ENCODE measurements at regions not wholly inside any gene's neighbourhood (a gene's known extent, or its start where the extent isn't known, plus 50 kb on each side); places are given as distances from the start of the nearest gene placed in this dataset.

DNA sequence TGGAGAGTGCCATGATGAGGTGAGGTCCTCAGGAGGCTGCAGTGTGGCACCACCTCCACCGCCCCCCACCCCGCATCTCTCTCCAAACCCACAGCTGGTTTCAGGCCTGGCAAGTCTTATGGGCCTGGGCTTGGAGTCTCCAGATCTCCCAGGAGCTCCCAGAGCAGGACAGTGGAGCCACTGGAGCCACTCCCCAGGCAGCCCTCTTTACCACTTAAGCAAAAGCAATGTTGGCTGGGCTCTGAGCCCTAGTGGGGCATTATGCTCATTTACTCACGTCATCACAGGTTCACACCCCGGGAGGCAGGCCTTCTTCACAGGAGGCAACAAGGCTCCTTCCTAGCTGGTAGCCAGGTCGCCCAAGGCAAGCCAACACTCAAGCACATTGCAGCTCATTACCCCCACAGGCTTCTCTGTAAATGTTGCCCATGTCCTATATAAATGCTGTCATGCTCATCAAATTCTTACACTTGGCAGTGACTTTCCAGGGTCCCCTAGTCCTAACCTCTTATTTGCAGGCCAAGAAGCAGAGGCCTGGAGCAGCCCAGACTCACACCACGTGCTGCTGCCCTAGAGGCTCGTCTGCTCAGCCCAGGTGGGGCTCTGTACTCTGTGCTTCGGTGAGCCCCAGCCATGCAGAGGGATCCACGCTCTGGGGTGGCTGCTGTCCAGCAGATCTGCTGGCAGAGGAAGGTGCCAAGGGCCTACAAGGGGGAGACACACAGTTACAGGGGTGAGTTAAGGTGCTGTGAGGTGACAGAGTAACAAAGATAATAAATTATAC lies 459.3 kb downstream of the MATN1 start:
- H3K4me3 ChIP-seq (ENCODE audit: low read depth, low read length): no peak overlapping the region
- TF ChIP-seq CTCF (IDR thresholded peaks at IDR 0.05; ENCODE audit: low read depth, low read length, missing control alignments): no peak
- no peak for DNase-seq (ENCODE audit: low read depth)

DNA sequence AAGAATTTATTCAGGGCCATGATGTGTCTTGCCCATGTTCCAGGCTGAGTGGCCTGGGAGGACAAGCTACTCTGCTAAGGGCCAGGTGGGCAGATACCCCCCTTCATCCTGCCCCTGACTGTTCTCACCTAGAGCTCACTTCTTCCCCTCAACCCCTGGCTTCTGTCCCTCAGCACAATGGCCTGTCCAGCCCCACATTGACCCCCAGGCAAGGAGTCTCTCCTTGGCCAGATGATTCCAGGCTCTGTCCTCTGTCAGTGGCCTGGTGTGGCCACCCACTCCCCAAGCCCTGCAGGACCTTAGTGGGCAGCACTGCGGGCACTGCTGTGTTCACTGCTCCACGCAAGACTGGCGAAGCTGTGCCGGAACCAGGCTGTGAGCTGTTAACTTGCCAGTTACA lies 460.0 kb downstream of the MATN1 start:
- no peak for DNase-seq (ENCODE audit: low read depth)
- H3K4me3 ChIP-seq (ENCODE audit: low read depth, low read length): no peak overlapping the region
- TF ChIP-seq CTCF (IDR thresholded peaks at IDR 0.05; ENCODE audit: low read depth, low read length, missing control alignments): no peak

DNA sequence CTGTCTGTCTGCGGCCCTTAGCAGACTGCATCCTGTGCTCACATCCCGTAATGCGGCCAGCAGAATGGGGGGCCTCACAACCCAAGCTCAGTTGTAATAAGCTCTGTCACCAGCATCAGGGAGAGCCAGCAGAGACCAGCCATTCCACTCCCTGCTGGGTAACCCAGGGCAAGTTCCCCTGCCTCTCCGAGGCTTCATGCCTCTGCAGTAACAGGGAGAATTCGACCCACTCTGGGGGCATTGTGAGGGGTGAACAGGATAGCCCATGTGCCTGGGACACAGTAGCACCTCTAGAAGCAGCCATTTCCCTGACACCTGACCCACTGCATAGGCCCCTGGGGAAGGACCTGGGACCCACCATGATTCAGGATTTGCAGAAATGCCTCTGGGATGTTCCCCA lies 461.2 kb downstream of the MATN1 start:
- DNase-seq (ENCODE audit: low read depth): no peak
- TF ChIP-seq CTCF (IDR thresholded peaks at IDR 0.05; ENCODE audit: low read depth, low read length, missing control alignments): no peak
- H3K4me3 ChIP-seq (ENCODE audit: low read depth, low read length): no peak overlapping the region

DNA sequence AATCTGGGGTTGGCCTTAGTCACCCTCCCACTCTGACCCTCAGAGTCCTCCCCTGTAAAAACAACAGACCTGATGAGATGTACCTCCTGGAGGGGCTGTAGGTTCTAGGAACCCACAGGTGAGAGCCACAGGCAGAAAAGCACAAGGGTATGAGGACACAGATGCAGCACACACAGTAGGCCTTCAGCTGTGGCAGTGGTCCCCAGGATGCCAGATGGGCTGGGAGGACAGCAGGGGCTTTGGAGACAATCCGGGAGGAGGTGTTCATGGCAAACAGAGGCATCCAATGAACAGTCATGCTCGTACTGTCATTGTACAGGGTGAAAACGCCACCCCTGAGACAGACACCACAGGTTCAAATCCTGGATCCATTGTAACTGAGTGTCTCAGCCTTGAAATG lies 463.1 kb downstream of the MATN1 start:
- no peak for DNase-seq (ENCODE audit: low read depth)
- no peak overlapping the region for H3K4me3 ChIP-seq (ENCODE audit: low read depth, low read length)
- TF ChIP-seq CTCF (IDR thresholded peaks at IDR 0.05; ENCODE audit: low read depth, low read length, missing control alignments): no peak

DNA sequence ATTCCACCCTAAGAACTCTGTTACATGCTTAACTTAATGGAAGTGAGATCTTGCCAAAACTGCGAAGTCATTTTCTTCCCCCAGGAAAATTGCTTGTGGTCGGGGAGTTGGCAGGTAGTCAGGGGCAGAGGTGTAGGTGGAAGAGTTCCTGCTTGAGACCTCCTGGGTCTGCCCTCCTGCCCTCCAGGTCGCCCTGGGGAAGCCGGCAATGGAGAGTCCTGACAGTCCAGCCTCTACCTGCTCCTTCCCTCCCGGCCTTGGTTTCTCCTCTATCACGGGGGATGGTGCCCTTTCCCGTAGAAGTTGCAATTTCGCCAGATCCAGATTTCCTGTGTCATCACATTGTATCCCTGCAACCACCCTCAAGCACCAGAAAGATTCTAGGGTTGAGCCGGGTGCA lies 463.8 kb downstream of the MATN1 start:
- DNase-seq (ENCODE audit: low read depth): no peak
- TF ChIP-seq CTCF (IDR thresholded peaks at IDR 0.05; ENCODE audit: low read depth, low read length, missing control alignments): no peak
- H3K4me3 ChIP-seq (ENCODE audit: low read depth, low read length): no peak overlapping the region

DNA sequence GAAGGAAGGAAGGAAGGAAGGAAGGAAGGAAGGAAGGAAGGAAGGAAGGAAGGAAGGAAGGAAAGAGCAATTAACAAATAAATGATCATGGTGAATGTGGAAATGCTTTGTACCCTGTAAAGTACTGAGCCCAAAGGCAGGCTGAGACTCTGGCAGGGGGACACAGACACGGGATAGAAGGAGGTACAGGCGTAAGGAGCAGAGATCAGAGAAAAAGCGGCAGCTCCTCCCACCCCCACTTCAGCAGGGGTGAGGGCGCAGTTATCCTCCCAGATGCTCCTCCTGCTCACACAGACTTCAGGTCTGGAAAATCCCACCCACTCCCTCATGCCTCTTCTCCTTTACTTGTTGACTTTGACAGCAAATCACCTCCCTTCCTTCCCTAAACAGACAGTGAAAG lies 464.5 kb downstream of the MATN1 start:
- DNase-seq (ENCODE audit: low read depth): no peak
- H3K4me3 ChIP-seq (ENCODE audit: low read depth, low read length): no peak overlapping the region
- no peak for TF ChIP-seq CTCF (IDR thresholded peaks at IDR 0.05; ENCODE audit: low read depth, low read length, missing control alignments)

DNA sequence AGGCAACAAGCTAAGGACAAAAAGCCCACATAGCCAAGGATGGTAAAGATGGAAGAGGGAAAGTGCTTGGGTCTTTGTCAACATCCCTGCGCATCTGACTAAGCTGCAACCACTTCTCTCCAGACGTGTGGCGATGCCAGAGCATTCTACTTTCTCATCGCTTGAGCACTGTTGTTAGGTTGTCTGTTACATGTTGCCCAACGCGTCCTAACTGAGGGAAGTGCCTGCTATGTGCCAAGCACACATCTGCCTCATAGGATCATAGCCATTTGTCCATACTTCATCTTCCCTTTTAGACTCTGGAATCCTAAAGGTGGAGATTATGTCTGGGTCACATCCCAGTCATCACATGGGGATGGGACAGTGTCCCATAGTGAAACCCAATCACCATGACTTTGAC lies 464.9 kb downstream of the MATN1 start:
- H3K4me3 ChIP-seq (ENCODE audit: low read depth, low read length): no peak overlapping the region
- TF ChIP-seq CTCF (IDR thresholded peaks at IDR 0.05; ENCODE audit: low read depth, low read length, missing control alignments): no peak
- DNase-seq (ENCODE audit: low read depth): no peak
